Prostate gland (tissue), 2 donors: ENCODE measurements at regions not wholly inside any gene's neighbourhood (a gene's known extent, or its start where the extent isn't known, plus 50 kb on each side); places are given as distances from the start of the nearest gene placed in this dataset.

ENCODE experiments used
- CTCF ChIP-seq, 4 experiments: fragments of 200-600 bp in 2 of 4; fragments of 450-650 bp in 2 of 4; sonication (generic) in 2 of 4; IDR thresholded peaks; 1 replicate in 3 of 4; 2 replicates in 1 of 4; pipeline ENCODE4 v1.5.1; 2016 to 2019; ENCODE audit warnings: antibody characterized with exemption in 4 of 4, mild to moderate bottlenecking in 2 of 4, moderate library complexity in 2 of 4
- POLR2A ChIP-seq: fragments of 450-650 bp; IDR thresholded peaks from one replicate; pipeline ENCODE4 v1.6.1; 2016; ENCODE audit warnings: antibody characterized with exemption, mild to moderate bottlenecking

- no peak for TF ChIP-seq CTCF (IDR thresholded peaks at IDR 0.05)
- TF ChIP-seq POLR2A: no peak
Measured at GRCh38 chr2:176561706-176562105, 292.5 kb downstream of the MTX2 start.
